Esophagus muscularis mucosa (tissue), 4 donors: ENCODE measurements at regions not wholly inside any gene's neighbourhood (a gene's known extent, or its start where the extent isn't known, plus 50 kb on each side); places are given as distances from the start of the nearest gene placed in this dataset.

Experiments used
- DNase-seq: peaks from one replicate; pipeline ENCODE4 v3.0.0-alpha.2; 2017; ENCODE audit errors: extremely low spot score
- H3K27ac ChIP-seq, 4 donors: fragments of 200-600 bp; sonication (generic); replicated peaks in 1 of 4; 1 replicate in 3 of 4; 2 replicates in 1 of 4; pipeline ENCODE4 v1.5.1; 2016 to 2019; ENCODE audit warnings: mild to moderate bottlenecking in 1 of 4
- H3K27me3 ChIP-seq, 4 donors: fragments of 200-600 bp; sonication (generic); one replicate each; pipeline versions ENCODE4 v1.5.1 to v1.6.0; 2016 to 2019
- H3K36me3 ChIP-seq, 4 donors: fragments of 200-600 bp; sonication (generic); one replicate each; pipeline ENCODE4 v1.5.1; 2016 to 2019
- H3K4me1 ChIP-seq, 4 donors: fragments of 200-600 bp; sonication (generic); one replicate each; pipeline ENCODE4 v1.5.1; 2016 to 2019
- H3K4me3 ChIP-seq, 4 donors: fragments of 200-600 bp; sonication (generic); 1 replicate in 2 of 4; 2 replicates in 2 of 4; pipeline ENCODE4 v1.5.1; 2016 to 2019; ENCODE audit warnings: mild to moderate bottlenecking in 4 of 4, moderate library complexity in 1 of 4
- H3K9me3 ChIP-seq, 4 donors: fragments of 200-600 bp; sonication (generic); 1 replicate in 3 of 4; 2 replicates in 1 of 4; pipeline ENCODE4 v1.5.1; 2016 to 2019
- EP300 ChIP-seq: sonication (generic); formaldehyde crosslinking; IDR thresholded peaks from one replicate; pipeline ENCODE4 v1.6.1; 2017; ENCODE audit warnings: antibody characterized with exemption
- POLR2A ChIP-seq: fragments of 450-650 bp; IDR thresholded peaks from one replicate; pipeline ENCODE4 v1.6.1; 2017; ENCODE audit warnings: antibody characterized with exemption, moderate library complexity, mild to moderate bottlenecking, low read depth
- POLR2AphosphoS5 ChIP-seq, 2 donors: sonication (generic); formaldehyde crosslinking; IDR thresholded peaks; one replicate each; pipeline ENCODE4 v1.6.1; 2017; ENCODE audit warnings: antibody characterized with exemption in 2 of 2
- WGBS: methylation state at CpG from one replicate; pipeline ENCODE4 v1.1.5; 2018; 5-methylcytosine and 5-hydroxymethylcytosine counted together
- intact Hi-C: fragments of 100-400 bp; cut with DNase I; formaldehyde crosslinking; loops from one replicate; pipeline ENCODE4 v1.15.1; 2023
- TF ChIP-seq, protein P1 (sequence below), 3 experiments: fragments of 200-600 bp in 2 of 3; fragments of 450-650 bp in 1 of 3; sonication (generic) in 2 of 3; IDR thresholded peaks; one replicate each; pipeline ENCODE4 v1.5.1; 2017 to 2019; ENCODE audit warnings: antibody characterized with exemption in 3 of 3, mild to moderate bottlenecking in 2 of 3, moderate library complexity in 1 of 3

GRCh38 chr3:20849975-20850374, 664.0 kb upstream of the SGO1 start:
- intact Hi-C loops: no loop called here
- no peaks in the 10 kb centered on the region for H3K27me3 ChIP-seq
- no peak for DNase-seq
- H3K9me3 ChIP-seq: no peaks in the 10 kb centered on the region
- H3K36me3 ChIP-seq: no peaks in the 10 kb centered on the region
- no peaks in the 10 kb centered on the region for H3K4me1 ChIP-seq
- no peak overlapping the region for H3K27ac ChIP-seq
- WGBS: 85% methylated on average over 5 of the region's 5 CpGs
- TF ChIP-seq, protein P1, sequence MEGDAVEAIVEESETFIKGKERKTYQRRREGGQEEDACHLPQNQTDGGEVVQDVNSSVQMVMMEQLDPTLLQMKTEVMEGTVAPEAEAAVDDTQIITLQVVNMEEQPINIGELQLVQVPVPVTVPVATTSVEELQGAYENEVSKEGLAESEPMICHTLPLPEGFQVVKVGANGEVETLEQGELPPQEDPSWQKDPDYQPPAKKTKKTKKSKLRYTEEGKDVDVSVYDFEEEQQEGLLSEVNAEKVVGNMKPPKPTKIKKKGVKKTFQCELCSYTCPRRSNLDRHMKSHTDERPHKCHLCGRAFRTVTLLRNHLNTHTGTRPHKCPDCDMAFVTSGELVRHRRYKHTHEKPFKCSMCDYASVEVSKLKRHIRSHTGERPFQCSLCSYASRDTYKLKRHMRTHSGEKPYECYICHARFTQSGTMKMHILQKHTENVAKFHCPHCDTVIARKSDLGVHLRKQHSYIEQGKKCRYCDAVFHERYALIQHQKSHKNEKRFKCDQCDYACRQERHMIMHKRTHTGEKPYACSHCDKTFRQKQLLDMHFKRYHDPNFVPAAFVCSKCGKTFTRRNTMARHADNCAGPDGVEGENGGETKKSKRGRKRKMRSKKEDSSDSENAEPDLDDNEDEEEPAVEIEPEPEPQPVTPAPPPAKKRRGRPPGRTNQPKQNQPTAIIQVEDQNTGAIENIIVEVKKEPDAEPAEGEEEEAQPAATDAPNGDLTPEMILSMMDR (IDR thresholded peaks at IDR 0.05): no peak
- TF ChIP-seq POLR2AphosphoS5 (IDR thresholded peaks at IDR 0.05): no peak
- TF ChIP-seq EP300: no peak
- no peak for TF ChIP-seq POLR2A
- no peak overlapping the region for H3K4me3 ChIP-seq

- Histone ChIP-seq H3K4me1 (no peaks in the 10 kb centered on the region), H3K27me3 (no peaks in the 10 kb centered on the region), H3K4me3 (no peak overlapping the region), H3K9me3 (no peaks in the 10 kb centered on the region), H3K27ac (no peak overlapping the region), H3K36me3 (no peaks in the 10 kb centered on the region)
- DNase-seq: no peak
- WGBS: 83% methylated on average over 3 of the region's 3 CpGs
- intact Hi-C loops: no loop called here
- TF ChIP-seq, protein P1 (IDR thresholded peaks at IDR 0.05): no peak
- TF ChIP-seq POLR2AphosphoS5 (IDR thresholded peaks at IDR 0.05): no peak
- no peak for TF ChIP-seq POLR2A
- TF ChIP-seq EP300: no peak
Measured at GRCh38 chr3:20846832-20847231, 660.8 kb upstream of the SGO1 start.

DNA sequence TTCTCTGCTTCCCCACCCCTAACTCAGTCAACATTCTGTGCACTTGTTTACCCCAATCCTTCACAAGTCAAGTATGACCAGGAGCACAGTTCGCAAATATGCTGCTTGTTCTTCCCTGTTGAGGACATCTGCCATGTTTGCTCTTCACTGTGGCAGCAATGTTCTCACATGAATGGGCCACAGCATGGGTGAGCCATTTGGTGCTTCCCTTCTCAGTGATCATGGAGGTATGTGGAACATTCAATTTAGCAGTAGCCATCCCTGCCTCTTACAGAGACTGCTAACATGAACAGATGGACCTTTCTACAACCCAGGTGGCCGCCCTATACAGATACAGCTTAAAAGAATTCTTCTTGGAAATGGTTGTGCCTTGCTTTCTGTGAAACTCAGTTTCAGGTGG, 660.1 kb upstream of the SGO1 start:
- no peak overlapping the region for H3K27ac ChIP-seq
- H3K36me3 ChIP-seq: no peaks in the 10 kb centered on the region
- H3K27me3 ChIP-seq: no peaks in the 10 kb centered on the region
- no peaks in the 10 kb centered on the region for H3K9me3 ChIP-seq
- no peaks in the 10 kb centered on the region for H3K4me1 ChIP-seq
- 90% methylated on average over 2 of the region's 2 CpGs for WGBS
- no peak overlapping the region for H3K4me3 ChIP-seq
- DNase-seq: no peak
- no peak for TF ChIP-seq POLR2AphosphoS5 (IDR thresholded peaks at IDR 0.05)
- TF ChIP-seq, protein P1 (IDR thresholded peaks at IDR 0.05): no peak
- no peak for TF ChIP-seq POLR2A
- TF ChIP-seq EP300: no peak
- intact Hi-C loops: no loop called here

- Histone ChIP-seq H3K4me3 (no peak overlapping the region), H3K27ac (no peak overlapping the region), H3K9me3 (no peaks in the 10 kb centered on the region), H3K36me3 (no peaks in the 10 kb centered on the region), H3K4me1 (no peaks in the 10 kb centered on the region), H3K27me3 (no peaks in the 10 kb centered on the region)
- no peak for TF ChIP-seq EP300
- TF ChIP-seq, protein P1 (IDR thresholded peaks at IDR 0.05): no peak
- no peak for TF ChIP-seq POLR2AphosphoS5 (IDR thresholded peaks at IDR 0.05)
- TF ChIP-seq POLR2A: no peak
- intact Hi-C loops: no loop called here
- DNase-seq: no peak
- 71% methylated on average over 5 of the region's 5 CpGs for WGBS
Measured at GRCh38 chr3:20844851-20845250, 658.8 kb upstream of the SGO1 start.

- Histone ChIP-seq H3K4me3 (no peak overlapping the region), H3K36me3 (no peaks in the 10 kb centered on the region), H3K4me1 (no peaks in the 10 kb centered on the region), H3K27ac (no peak overlapping the region), H3K27me3 (no peaks in the 10 kb centered on the region), H3K9me3 (no peaks in the 10 kb centered on the region)
- intact Hi-C loops: no loop called here
- WGBS: 69% methylated on average over 3 of the region's 3 CpGs
- DNase-seq: no peak
- TF ChIP-seq, protein P1 (IDR thresholded peaks at IDR 0.05): no peak
- TF ChIP-seq EP300 (no peak), POLR2AphosphoS5 (IDR thresholded peaks at IDR 0.05) (no peak), POLR2A (no peak)
Measured at GRCh38 chr3:20842594-20843436, 656.8 kb upstream of the SGO1 start.
